ENCODE measurements at regions not wholly inside any gene's neighbourhood (a gene's known extent, or its start where the extent isn't known, plus 50 kb on each side); places are given as distances from the start of the nearest gene placed in this dataset.

DNA sequence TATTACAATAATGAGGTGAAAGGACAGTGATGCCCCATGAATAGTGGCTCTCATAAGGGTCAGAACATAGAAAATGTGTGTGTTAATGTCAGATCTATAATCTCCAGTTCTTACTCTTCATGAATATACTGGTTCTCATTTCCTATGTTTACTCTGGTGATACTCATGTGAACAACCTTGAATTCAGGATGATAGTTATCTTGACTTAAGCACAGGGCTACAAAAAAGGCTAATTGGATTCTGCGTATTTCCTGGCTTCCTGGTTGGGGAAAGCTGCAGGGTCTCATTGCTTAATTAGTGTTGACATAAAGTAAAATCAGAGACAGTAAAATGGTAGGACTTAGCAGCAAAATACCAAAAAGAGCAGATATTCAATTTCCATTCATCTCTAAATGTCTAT is 1316.8 kb upstream of the RAG2 start:
- TF ChIP-seq TAF1 (IDR thresholded peaks at IDR 0.05; ENCODE audit: borderline replicate concordance, low read depth, low read length) = no peak
- TF ChIP-seq POLR2A (IDR thresholded peaks at IDR 0.05; ENCODE audit: low read depth, low read length) = no peak
